A549 (cell line): ENCODE measurements at regions not wholly inside any gene's neighbourhood (a gene's known extent, or its start where the extent isn't known, plus 50 kb on each side); places are given as distances from the start of the nearest gene placed in this dataset.

Experiments
- CEBPB ChIP-seq, 2 experiments: fragments of >200 bp in 1 of 2; sonication (Bioruptor Twin) in 1 of 2; formaldehyde crosslinking in 1 of 2; IDR thresholded peaks; 2 replicates each; pipeline ENCODE4 v1.6.1; 2012 to 2016
- CHD4 ChIP-seq: fragments of 200-600 bp; sonication (generic); IDR thresholded peaks from 2 replicates; pipeline ENCODE4 v1.6.1; 2016; ENCODE audit warnings: antibody characterized with exemption, mild to moderate bottlenecking, borderline replicate concordance
- EP300 ChIP-seq, 2 experiments: fragments of >200 bp; sonication (Bioruptor Twin); formaldehyde crosslinking; IDR thresholded peaks; 2 replicates in 1 of 2; 3 replicates in 1 of 2; pipeline ENCODE4 v1.6.1; 2016 to 2017
- JUN ChIP-seq, 2 experiments: fragments of >200 bp; sonication (Bioruptor Twin); formaldehyde crosslinking; IDR thresholded peaks; 2 replicates in 1 of 2; 3 replicates in 1 of 2; pipeline ENCODE4 v1.6.1; 2016 to 2017
- MAFK ChIP-seq: fragments of 450-650 bp; IDR thresholded peaks from 2 replicates; pipeline ENCODE4 v1.6.1; 2014; ENCODE audit not compliant: partially characterized antibody
- MAX ChIP-seq: IDR thresholded peaks from 2 replicates; pipeline ENCODE4 v1.6.1; 2012
- MAZ ChIP-seq: fragments of 150-350 bp; IDR thresholded peaks from 2 replicates; pipeline ENCODE4 v1.6.1; 2014; ENCODE audit warnings: antibody characterized with exemption, low read depth, low read length, borderline replicate concordance
- POLR2A ChIP-seq: IDR thresholded peaks from 2 replicates; pipeline ENCODE4 v1.6.1; 2012; ENCODE audit warnings: mild to moderate bottlenecking, low read length
- REST ChIP-seq: fragments of 200-600 bp; sonication (generic); IDR thresholded peaks from 2 replicates; pipeline ENCODE4 v1.6.1; 2016; ENCODE audit warnings: antibody characterized with exemption, mild to moderate bottlenecking, moderate library complexity
- ZC3H11A ChIP-seq: fragments of 450-650 bp; IDR thresholded peaks from 2 replicates; pipeline ENCODE4 v1.6.1; 2014; ENCODE audit warnings: antibody characterized with exemption, mild to moderate bottlenecking
- TF ChIP-seq, protein P1 (sequence below): fragments of >200 bp; sonication (Bioruptor Twin); formaldehyde crosslinking; IDR thresholded peaks from 3 replicates; pipeline ENCODE4 v1.5.1; 2016
- TF ChIP-seq, protein P2 (sequence below): fragments of 450-650 bp; IDR thresholded peaks from 2 replicates; pipeline ENCODE4 v1.6.1; 2014; ENCODE audit warnings: antibody characterized with exemption
- TF ChIP-seq, protein P3 (sequence below): IDR thresholded peaks from 2 replicates; pipeline ENCODE4 v1.6.1; 2012; ENCODE audit warnings: low read depth, borderline replicate concordance

DNA sequence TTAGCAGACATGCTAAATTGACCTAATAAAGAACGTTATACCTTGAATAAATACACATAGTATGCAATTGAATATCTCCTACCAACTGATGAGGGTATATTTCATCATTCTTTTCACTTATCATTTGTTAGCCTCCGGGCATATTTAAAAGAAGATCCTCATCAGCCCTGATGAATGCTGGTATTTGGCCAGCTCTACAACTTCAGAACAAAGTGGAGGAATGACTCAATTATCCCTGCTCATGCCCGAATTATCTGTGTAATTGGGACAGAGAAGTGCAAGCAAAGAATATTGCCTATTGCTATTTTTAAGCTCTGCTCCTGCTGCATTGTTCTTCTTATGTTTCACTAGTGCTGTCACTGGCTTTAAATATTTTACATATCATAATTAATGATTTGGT lies 622.1 kb downstream of the METTL15 start:
- TF ChIP-seq POLR2A (no peak), EP300 (IDR thresholded peaks at IDR 0.05) (no peak), CEBPB (IDR thresholded peaks at IDR 0.05) (no peak), MAX (no peak), MAFK (no peak), CHD4 (no peak), REST (no peak), ZC3H11A (no peak), JUN (IDR thresholded peaks at IDR 0.05) (no peak), MAZ (no peak)
- TF ChIP-seq, protein P1, sequence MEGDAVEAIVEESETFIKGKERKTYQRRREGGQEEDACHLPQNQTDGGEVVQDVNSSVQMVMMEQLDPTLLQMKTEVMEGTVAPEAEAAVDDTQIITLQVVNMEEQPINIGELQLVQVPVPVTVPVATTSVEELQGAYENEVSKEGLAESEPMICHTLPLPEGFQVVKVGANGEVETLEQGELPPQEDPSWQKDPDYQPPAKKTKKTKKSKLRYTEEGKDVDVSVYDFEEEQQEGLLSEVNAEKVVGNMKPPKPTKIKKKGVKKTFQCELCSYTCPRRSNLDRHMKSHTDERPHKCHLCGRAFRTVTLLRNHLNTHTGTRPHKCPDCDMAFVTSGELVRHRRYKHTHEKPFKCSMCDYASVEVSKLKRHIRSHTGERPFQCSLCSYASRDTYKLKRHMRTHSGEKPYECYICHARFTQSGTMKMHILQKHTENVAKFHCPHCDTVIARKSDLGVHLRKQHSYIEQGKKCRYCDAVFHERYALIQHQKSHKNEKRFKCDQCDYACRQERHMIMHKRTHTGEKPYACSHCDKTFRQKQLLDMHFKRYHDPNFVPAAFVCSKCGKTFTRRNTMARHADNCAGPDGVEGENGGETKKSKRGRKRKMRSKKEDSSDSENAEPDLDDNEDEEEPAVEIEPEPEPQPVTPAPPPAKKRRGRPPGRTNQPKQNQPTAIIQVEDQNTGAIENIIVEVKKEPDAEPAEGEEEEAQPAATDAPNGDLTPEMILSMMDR = no peak
- TF ChIP-seq, protein P2, sequence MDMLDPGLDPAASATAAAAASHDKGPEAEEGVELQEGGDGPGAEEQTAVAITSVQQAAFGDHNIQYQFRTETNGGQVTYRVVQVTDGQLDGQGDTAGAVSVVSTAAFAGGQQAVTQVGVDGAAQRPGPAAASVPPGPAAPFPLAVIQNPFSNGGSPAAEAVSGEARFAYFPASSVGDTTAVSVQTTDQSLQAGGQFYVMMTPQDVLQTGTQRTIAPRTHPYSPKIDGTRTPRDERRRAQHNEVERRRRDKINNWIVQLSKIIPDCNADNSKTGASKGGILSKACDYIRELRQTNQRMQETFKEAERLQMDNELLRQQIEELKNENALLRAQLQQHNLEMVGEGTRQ = no peak
- TF ChIP-seq, protein P3, sequence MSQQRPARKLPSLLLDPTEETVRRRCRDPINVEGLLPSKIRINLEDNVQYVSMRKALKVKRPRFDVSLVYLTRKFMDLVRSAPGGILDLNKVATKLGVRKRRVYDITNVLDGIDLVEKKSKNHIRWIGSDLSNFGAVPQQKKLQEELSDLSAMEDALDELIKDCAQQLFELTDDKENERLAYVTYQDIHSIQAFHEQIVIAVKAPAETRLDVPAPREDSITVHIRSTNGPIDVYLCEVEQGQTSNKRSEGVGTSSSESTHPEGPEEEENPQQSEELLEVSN = no peak
